Kidney epithelial cell (primary cell): ENCODE measurements at regions not wholly inside any gene's neighbourhood (a gene's known extent, or its start where the extent isn't known, plus 50 kb on each side); places are given as distances from the start of the nearest gene placed in this dataset.

Experiments
- DNase-seq: peaks from one replicate; pipeline ENCODE4 v3.0.0-alpha.2; 2010; ENCODE audit warnings: low read depth
- H3K27me3 ChIP-seq: 2 replicates; pipeline ENCODE4 v1.6.0; 2011; ENCODE audit warnings: low read length; ENCODE audit not compliant: control insufficient read depth, insufficient read depth
- H3K36me3 ChIP-seq: 2 replicates; pipeline ENCODE4 v1.5.1; 2011; ENCODE audit warnings: low read length; ENCODE audit not compliant: control insufficient read depth, insufficient read depth
- H3K4me3 ChIP-seq: 2 replicates; pipeline ENCODE4 v1.5.1; 2011; ENCODE audit warnings: low read depth, mild to moderate bottlenecking, control low read depth, low read length
- TF ChIP-seq, protein P1 (sequence below): IDR thresholded peaks from 2 replicates; pipeline ENCODE4 v1.5.1; 2011; ENCODE audit warnings: mild to moderate bottlenecking, moderate library complexity, low read length, control low read depth, inconsistent platforms; ENCODE audit not compliant: insufficient read depth, poor library complexity, severe bottlenecking

DNA sequence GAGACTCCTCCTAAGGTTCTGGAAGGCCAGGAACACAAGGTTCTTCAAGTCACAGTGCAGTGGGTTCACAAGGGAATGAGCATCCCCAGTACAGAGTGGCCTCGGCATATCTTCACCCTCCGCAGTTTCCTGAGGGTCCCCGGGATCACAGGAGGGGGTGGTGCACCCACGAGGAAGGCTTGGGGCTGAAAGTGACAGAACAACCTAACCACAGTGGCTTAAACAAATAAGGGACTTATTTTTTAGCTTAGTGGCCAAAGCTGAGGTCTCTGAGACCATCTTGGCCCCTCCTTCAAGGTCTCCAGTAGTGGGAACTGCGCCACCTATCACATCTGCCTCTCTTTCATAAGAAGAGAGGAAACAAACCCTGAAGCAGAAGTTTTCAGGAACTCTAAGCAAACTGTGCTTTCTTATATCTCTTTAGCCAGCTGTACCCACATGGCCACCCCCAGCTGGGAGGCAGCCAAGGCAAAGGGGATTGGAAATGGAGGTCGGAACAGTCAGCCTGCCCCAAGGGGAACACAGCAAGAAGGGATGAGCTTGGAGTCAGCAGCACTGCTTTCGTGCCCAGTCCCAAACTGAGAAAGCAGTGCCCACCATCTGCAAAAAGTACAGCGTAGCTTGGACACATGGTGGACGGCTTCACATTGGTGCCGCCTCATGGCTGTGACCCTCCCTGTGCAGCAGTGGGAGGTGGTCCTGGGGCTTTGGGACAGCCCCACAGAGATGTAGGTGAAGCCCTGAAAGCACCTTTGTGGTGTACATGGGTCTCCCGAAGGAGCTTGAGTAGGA is 260.0 kb upstream of the ID2 start:
- Histone ChIP-seq H3K27me3 (peaks cover 3% of the 10 kb centered on the region), H3K36me3 (no peaks in the 10 kb centered on the region), H3K4me3 (no peak overlapping the region)
- TF ChIP-seq, protein P1, sequence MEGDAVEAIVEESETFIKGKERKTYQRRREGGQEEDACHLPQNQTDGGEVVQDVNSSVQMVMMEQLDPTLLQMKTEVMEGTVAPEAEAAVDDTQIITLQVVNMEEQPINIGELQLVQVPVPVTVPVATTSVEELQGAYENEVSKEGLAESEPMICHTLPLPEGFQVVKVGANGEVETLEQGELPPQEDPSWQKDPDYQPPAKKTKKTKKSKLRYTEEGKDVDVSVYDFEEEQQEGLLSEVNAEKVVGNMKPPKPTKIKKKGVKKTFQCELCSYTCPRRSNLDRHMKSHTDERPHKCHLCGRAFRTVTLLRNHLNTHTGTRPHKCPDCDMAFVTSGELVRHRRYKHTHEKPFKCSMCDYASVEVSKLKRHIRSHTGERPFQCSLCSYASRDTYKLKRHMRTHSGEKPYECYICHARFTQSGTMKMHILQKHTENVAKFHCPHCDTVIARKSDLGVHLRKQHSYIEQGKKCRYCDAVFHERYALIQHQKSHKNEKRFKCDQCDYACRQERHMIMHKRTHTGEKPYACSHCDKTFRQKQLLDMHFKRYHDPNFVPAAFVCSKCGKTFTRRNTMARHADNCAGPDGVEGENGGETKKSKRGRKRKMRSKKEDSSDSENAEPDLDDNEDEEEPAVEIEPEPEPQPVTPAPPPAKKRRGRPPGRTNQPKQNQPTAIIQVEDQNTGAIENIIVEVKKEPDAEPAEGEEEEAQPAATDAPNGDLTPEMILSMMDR, result no peak
- DNase-seq, result no peak

DNA sequence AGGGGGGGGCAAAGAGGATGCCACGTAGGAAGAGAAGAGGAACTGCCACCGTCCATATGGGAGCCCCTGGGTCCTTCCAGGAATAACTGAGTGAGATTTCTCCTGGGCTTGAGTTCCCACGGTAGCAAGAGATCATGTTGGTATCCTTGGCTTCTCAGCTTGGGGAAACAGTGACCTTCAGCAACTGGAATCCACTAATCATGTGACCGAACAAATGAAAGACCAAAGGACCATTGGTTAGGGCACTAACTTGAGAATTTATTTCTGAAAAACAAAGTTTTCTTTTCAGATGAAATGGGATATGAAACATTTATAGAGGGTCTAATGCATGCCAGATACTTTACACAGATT is 259.4 kb upstream of the ID2 start:
- no peak for DNase-seq
- Histone ChIP-seq H3K4me3 (no peak overlapping the region), H3K36me3 (no peaks in the 10 kb centered on the region), H3K27me3 (peaks cover 3% of the 10 kb centered on the region)
- TF ChIP-seq, protein P1, result no peak

DNA sequence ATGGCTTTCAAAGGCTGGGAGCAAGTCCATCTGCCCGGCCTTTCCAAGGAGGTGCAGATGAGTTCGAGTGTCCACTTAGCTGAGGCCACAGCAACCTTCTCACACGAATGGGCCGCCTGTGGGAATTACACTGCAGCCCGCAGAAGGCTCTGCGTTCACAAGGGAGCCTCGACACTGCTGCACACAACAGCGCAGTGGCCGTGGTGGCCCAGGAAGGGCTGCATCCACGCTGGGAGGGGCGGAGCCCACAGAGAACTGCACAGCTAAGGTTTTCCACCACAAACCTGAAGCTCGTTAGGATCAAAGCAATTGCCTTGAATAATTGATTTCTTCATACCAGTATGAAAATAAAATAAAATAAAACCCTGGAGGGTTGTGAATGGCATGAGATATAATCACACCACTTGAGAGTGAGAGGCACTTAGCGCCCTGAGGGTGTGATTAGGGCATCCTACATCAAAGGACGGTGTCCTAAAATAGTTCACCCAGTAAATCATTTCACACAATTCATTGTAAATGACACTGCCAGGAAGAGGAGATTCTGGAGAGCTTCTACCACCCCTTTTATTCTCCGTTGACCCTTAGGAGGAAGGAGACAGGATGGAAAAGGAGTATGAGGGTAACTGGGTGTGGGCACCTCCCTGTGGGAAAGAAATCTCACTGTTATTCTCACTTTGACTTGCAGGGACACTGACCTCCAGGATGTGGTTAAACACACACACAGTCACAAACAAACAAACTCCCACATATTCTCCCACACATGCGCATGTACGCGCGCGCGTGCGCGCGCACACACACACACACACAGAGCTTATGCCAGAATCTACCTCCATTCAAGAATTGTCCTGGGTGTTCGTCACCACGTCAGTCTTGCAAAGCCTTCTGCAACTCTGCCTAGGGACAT is 256.6 kb upstream of the ID2 start:
- Histone ChIP-seq H3K27me3 (peaks cover 3% of the 10 kb centered on the region), H3K4me3 (no peak overlapping the region), H3K36me3 (no peaks in the 10 kb centered on the region)
- TF ChIP-seq, protein P1, result no peak
- no peak for DNase-seq

DNA sequence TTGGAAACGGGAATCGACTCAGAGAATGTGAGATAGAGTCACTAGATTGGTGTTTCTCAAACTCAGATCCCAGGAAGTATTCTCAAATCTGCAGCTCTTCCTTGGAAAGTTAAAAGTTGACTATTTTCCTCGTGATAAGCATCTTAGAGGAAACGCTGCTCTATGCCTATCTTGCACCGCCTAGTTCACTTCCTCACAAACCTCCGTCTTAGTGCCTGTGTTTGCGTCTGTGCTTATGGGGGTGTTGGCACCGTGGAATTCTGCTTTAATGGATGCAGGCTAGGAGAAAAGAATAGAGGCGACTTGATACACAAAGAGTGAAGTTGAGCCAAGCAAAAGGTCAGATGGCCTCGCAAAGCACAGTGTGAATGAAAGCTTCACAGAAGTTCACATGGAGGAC is 255.3 kb upstream of the ID2 start:
- TF ChIP-seq, protein P1, result no peak
- no peak for DNase-seq
- no peaks in the 10 kb centered on the region for H3K36me3 ChIP-seq

DNA sequence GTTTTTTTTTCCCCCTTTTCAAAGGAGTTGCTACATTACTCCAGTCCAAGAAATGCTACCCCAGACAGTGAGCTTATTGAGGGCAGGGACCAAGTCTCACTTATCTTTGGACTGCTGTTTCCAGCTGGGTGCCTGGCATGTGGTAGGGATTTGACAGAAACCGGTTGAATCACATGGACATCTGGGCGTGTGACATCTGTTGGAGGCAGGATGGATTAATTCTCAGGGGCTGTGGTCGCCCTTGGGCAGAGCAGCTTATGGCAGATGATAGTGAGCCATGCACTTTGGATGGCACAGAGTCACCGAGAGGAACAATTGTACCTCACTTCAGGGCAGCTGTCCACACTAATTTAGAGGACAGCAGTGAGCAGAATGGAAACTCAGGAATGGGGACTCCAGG is 254.6 kb upstream of the ID2 start:
- TF ChIP-seq, protein P1, result no peak

More for the DNA sequence above, 255.3 kb upstream of the ID2 start:
- peaks cover 3% of the 10 kb centered on the region for H3K27me3 ChIP-seq
- H3K4me3 ChIP-seq, result no peak overlapping the region

More for the DNA sequence above, 254.6 kb upstream of the ID2 start:
- no peaks in the 10 kb centered on the region for H3K36me3 ChIP-seq
- H3K27me3 ChIP-seq, result no peaks in the 10 kb centered on the region
- H3K4me3 ChIP-seq, result no peak overlapping the region
- no peak for DNase-seq
